Ascending aorta (tissue), 2 donors: ENCODE measurements at regions not wholly inside any gene's neighbourhood (a gene's known extent, or its start where the extent isn't known, plus 50 kb on each side); places are given as distances from the start of the nearest gene placed in this dataset.

Experiments used
- DNase-seq, 2 donors: peaks; one replicate each; pipeline ENCODE4 v3.0.0-alpha.2; 2019; ENCODE audit warnings: low spot score in 2 of 2
- H3K27ac ChIP-seq, 2 donors: fragments of 200-600 bp; sonication (generic); one replicate each; pipeline ENCODE4 v1.5.1; 2016 to 2017; ENCODE audit warnings: mild to moderate bottlenecking in 1 of 2
- H3K27me3 ChIP-seq: fragments of 200-600 bp; sonication (generic); one replicate; pipeline ENCODE4 v1.5.1; 2017
- H3K36me3 ChIP-seq, 2 donors: fragments of 200-600 bp; sonication (generic); one replicate each; pipeline ENCODE4 v1.5.1; 2016
- H3K4me1 ChIP-seq, 2 donors: fragments of 200-600 bp; sonication (generic); one replicate each; pipeline ENCODE4 v1.5.1; 2016 to 2017; ENCODE audit warnings: mild to moderate bottlenecking in 1 of 2
- H3K4me3 ChIP-seq, 2 donors: fragments of 200-600 bp; sonication (generic); one replicate each; pipeline ENCODE4 v1.5.1; 2016 to 2017; ENCODE audit warnings: mild to moderate bottlenecking in 1 of 2
- H3K9me3 ChIP-seq, 2 donors: fragments of 200-600 bp; sonication (generic); one replicate each; pipeline ENCODE4 v1.5.1; 2016
- intact Hi-C: fragments of 100-400 bp; cut with DNase I; formaldehyde crosslinking; loops from one replicate; pipeline ENCODE4 v1.15.1; 2023
- TF ChIP-seq, protein P1 (sequence below), 3 experiments: fragments of 200-600 bp in 2 of 3; fragments of 450-650 bp in 1 of 3; sonication (generic) in 2 of 3; IDR thresholded peaks; one replicate each; pipeline ENCODE4 v1.5.1; 2016 to 2019; ENCODE audit warnings: antibody characterized with exemption in 3 of 3, mild to moderate bottlenecking in 1 of 3, moderate library complexity in 1 of 3

DNA sequence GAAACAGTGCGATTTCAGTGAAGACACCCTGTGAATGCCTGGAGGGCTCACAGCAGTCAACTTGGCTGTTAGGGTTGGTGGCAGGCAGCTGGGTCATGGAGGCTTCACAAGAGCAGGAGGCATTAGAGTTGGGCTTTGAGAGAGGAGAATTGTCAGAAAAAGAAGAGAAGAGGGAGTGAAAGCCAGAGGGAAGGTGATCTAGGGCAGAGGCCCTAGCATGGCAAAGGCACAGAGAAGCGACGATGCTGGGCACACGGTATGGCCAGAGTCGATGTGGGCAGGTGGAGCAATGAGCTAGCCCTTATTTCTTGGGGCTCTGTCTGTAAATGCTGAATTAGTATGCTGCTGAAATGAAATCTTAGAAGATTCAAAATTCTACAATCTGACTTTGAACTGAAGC is 52.6 kb upstream of the OLFM4 start:
- no peaks in the 10 kb centered on the region for H3K36me3 ChIP-seq
- no peak overlapping the region for H3K27ac ChIP-seq
- no peaks in the 10 kb centered on the region for H3K9me3 ChIP-seq
- intact Hi-C loops, result no loop called here
- H3K27me3 ChIP-seq, result no peaks in the 10 kb centered on the region
- no peak overlapping the region for H3K4me3 ChIP-seq
- TF ChIP-seq, protein P1, sequence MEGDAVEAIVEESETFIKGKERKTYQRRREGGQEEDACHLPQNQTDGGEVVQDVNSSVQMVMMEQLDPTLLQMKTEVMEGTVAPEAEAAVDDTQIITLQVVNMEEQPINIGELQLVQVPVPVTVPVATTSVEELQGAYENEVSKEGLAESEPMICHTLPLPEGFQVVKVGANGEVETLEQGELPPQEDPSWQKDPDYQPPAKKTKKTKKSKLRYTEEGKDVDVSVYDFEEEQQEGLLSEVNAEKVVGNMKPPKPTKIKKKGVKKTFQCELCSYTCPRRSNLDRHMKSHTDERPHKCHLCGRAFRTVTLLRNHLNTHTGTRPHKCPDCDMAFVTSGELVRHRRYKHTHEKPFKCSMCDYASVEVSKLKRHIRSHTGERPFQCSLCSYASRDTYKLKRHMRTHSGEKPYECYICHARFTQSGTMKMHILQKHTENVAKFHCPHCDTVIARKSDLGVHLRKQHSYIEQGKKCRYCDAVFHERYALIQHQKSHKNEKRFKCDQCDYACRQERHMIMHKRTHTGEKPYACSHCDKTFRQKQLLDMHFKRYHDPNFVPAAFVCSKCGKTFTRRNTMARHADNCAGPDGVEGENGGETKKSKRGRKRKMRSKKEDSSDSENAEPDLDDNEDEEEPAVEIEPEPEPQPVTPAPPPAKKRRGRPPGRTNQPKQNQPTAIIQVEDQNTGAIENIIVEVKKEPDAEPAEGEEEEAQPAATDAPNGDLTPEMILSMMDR (IDR thresholded peaks at IDR 0.05), result no peak
- no peak for DNase-seq
- H3K4me1 ChIP-seq, result no peaks in the 10 kb centered on the region

- Histone ChIP-seq H3K4me1 (no peaks in the 10 kb centered on the region), H3K4me3 (no peak overlapping the region), H3K36me3 (no peaks in the 10 kb centered on the region), H3K9me3 (no peaks in the 10 kb centered on the region), H3K27me3 (no peaks in the 10 kb centered on the region), H3K27ac (no peak overlapping the region)
- TF ChIP-seq, protein P1 (IDR thresholded peaks at IDR 0.05), result no peak
- intact Hi-C loops, result no loop called here
- no peak for DNase-seq
Measured at GRCh38 chr13:52975161-52975560, 53.5 kb upstream of the OLFM4 start.

DNA sequence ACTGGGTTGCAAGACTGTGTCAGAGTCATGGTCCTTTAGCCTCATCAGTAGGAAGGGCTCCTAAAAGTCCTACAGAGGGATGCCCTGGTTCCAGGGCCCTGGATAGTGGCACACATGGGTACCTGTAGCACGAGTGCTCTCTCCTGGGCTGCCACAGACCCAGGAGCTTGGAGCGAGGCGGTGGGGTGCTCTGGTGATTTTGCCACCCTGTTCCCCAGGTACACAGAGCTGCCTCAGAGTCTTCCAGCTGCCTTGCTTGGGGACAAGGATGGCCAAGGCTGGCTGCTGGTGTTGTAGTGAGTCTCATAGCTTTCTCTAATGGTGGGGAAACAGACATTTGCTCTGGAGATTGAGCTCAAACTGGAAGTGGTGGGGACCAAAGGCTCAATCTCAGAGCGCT is 53.9 kb upstream of the OLFM4 start:
- no peak overlapping the region for H3K4me3 ChIP-seq
- TF ChIP-seq, protein P1 (IDR thresholded peaks at IDR 0.05), result no peak
- H3K36me3 ChIP-seq, result no peaks in the 10 kb centered on the region
- intact Hi-C loops, result no loop called here
- H3K27ac ChIP-seq, result no peak overlapping the region
- DNase-seq, result no peak
- H3K4me1 ChIP-seq, result no peaks in the 10 kb centered on the region
- no peaks in the 10 kb centered on the region for H3K9me3 ChIP-seq
- no peaks in the 10 kb centered on the region for H3K27me3 ChIP-seq

DNA sequence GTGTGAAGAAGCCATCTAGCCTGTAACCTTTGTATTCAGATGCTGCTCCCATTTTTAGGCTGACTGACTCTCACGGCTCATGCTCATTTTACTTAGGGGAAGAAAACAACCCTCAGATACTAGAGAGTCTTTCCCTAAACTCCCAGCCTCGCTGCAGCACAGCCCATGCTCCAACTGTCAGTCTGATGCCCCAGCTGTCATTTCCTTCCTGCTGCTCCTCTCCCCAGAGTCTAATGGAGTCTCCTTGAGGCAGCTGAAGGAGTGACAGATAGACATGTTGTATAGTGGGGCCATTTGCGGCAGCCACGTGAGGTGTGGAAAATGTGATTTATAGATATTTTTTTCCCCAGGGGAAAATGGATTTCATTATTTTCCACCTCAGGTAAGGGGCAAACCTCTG is 59.2 kb upstream of the OLFM4 start:
- Histone ChIP-seq H3K27me3 (no peaks in the 10 kb centered on the region), H3K36me3 (no peaks in the 10 kb centered on the region), H3K4me3 (no peak overlapping the region), H3K9me3 (no peaks in the 10 kb centered on the region), H3K4me1 (no peaks in the 10 kb centered on the region), H3K27ac (no peak overlapping the region)
- TF ChIP-seq, protein P1 (IDR thresholded peaks at IDR 0.05), result no peak
- no peak for DNase-seq
- intact Hi-C loops, result no loop called here

- no peak overlapping the region for H3K27ac ChIP-seq
- H3K9me3 ChIP-seq, result no peaks in the 10 kb centered on the region
- H3K4me1 ChIP-seq, result no peaks in the 10 kb centered on the region
- peak in 1 of 2 donors; percentile 80 for DNase-seq
- TF ChIP-seq, protein P1 (IDR thresholded peaks at IDR 0.05), result peak; percentile 52 to 82 (median 67)
- H3K36me3 ChIP-seq, result no peaks in the 10 kb centered on the region
- H3K4me3 ChIP-seq, result no peak overlapping the region
- H3K27me3 ChIP-seq, result no peaks in the 10 kb centered on the region
- intact Hi-C loops, result no loop called here
Measured at GRCh38 chr13:52968074-52968700, 60.4 kb upstream of the OLFM4 start.

GRCh38 chr13:52961987-52962386 is 66.6 kb upstream of the OLFM4 start:
- intact Hi-C loops, result no loop called here
- Histone ChIP-seq H3K27me3 (no peaks in the 10 kb centered on the region), H3K9me3 (no peaks in the 10 kb centered on the region), H3K36me3 (no peaks in the 10 kb centered on the region), H3K4me1 (no peaks in the 10 kb centered on the region), H3K4me3 (no peak overlapping the region), H3K27ac (no peak overlapping the region)
- DNase-seq, result no peak
- TF ChIP-seq, protein P1 (IDR thresholded peaks at IDR 0.05), result no peak
